CD4-positive, alpha-beta T cell (primary cell): ENCODE measurements at regions not wholly inside any gene's neighbourhood (a gene's known extent, or its start where the extent isn't known, plus 50 kb on each side); places are given as distances from the start of the nearest gene placed in this dataset.
"Not testable (repeated sequence)": the region's sequence is repeated elsewhere in the genome, so short reads cannot be mapped to it uniquely, and the experiment has no call there.

Source experiments
- ATAC-seq: fragments of 200-7000 bp; cut with Tn5 transposase; one replicate; pipeline ENCODE4 v1.10.0; 2022; ENCODE audit warnings: mild to moderate bottlenecking; ENCODE audit not compliant: poor library complexity
- CTCF ChIA-PET: fragments of 350-600 bp; sonication (Branson Sonifier 250); formaldehyde crosslinking; loops from one replicate; lab custom pipeline; 2021; ENCODE audit warnings: antibody characterized with exemption, inconsistent platforms; lab: Charles Lee
- POLR2A ChIA-PET: fragments of 350-600 bp; sonication (Branson Sonifier 250); formaldehyde crosslinking; loops from one replicate; lab custom pipeline; 2021; ENCODE audit warnings: antibody characterized with exemption, inconsistent platforms; lab: Charles Lee
- DNase-seq, 14 experiments: peaks; one replicate each; pipeline ENCODE4 v3.0.0-alpha.2; 2013 to 2020; ENCODE audit warnings: mixed read lengths in 2 of 14
- H3K27ac ChIP-seq, 2 donors: one replicate each; pipeline versions ENCODE4 v1.5.1 to v1.7.0; 2013; ENCODE audit warnings: low read length in 2 of 2, low read depth in 1 of 2, mild to moderate bottlenecking in 1 of 2
- H3K27me3 ChIP-seq, 2 experiments: 1 replicate in 1 of 2; 2 replicates in 1 of 2; pipeline versions ENCODE4 v1.6.1 to v1.7.0; 2013; ENCODE audit warnings: low read length in 2 of 2, control low read depth in 1 of 2, mild to moderate bottlenecking in 1 of 2, moderate library complexity in 1 of 2; ENCODE audit not compliant: insufficient read depth in 2 of 2, control insufficient read depth in 1 of 2
- H3K36me3 ChIP-seq: one replicate; pipeline ENCODE4 v1.6.1; 2013; ENCODE audit warnings: low read length, control low read depth; ENCODE audit not compliant: insufficient read depth
- H3K4me1 ChIP-seq: one replicate; pipeline ENCODE4 v1.6.1; 2013; ENCODE audit warnings: low read length, control low read depth; ENCODE audit not compliant: insufficient read depth
- H3K4me3 ChIP-seq: one replicate; pipeline ENCODE4 v1.5.1; 2013; ENCODE audit warnings: mild to moderate bottlenecking, low read length, moderate library complexity
- H3K9me3 ChIP-seq, 2 experiments: 1 replicate in 1 of 2; 2 replicates in 1 of 2; pipeline versions ENCODE4 v1.6.1 to v1.7.0; 2013; ENCODE audit warnings: low read length in 2 of 2, mild to moderate bottlenecking in 2 of 2, control low read depth in 1 of 2, moderate library complexity in 1 of 2; ENCODE audit not compliant: control insufficient read depth in 1 of 2, insufficient read depth in 1 of 2
- H3K27ac Mint-ChIP-seq: one replicate; pipeline ENCODE4 v1.8.0; 2020; ENCODE audit warnings: mixed read lengths
- H3K27me3 Mint-ChIP-seq: one replicate; pipeline ENCODE4 v1.8.0; 2021; ENCODE audit warnings: mixed read lengths
- H3K36me3 Mint-ChIP-seq: one replicate; pipeline ENCODE4 v1.8.0; 2021; ENCODE audit warnings: low read depth, mixed read lengths
- H3K4me1 Mint-ChIP-seq: one replicate; pipeline ENCODE4 v1.8.0; 2021; ENCODE audit warnings: low read depth, mixed read lengths
- H3K4me3 Mint-ChIP-seq: one replicate; pipeline ENCODE4 v1.8.0; 2020; ENCODE audit warnings: mild to moderate bottlenecking, mixed read lengths
- H3K9me3 Mint-ChIP-seq: one replicate; pipeline ENCODE4 v1.8.0; 2020; ENCODE audit warnings: mixed read lengths
- CTCF ChIP-seq: fragments of 200-600 bp; IDR thresholded peaks from one replicate; pipeline ENCODE4 v1.8.0; 2022; ENCODE audit warnings: antibody characterized with exemption, mild to moderate bottlenecking
- intact Hi-C, 2 experiments: fragments of 100-400 bp; cut with DNase I in 1 of 2; cut with micrococcal nuclease in 1 of 2; formaldehyde crosslinking; loops; one replicate each; pipeline versions ENCODE4 v1.15.1 to v1.9.0; 2023 to 2025; cut with DNase I, micrococcal nuclease

GRCh38 chr4:179165000-179165738 is 1722.9 kb upstream of the AGA start:
- DNase-seq, result no peak
- H3K27me3 ChIP-seq, result no peaks in the 10 kb centered on the region
- no peak overlapping the region for H3K27ac ChIP-seq
- Mint-ChIP-seq H3K27ac (no peak overlapping the region), H3K9me3 (peaks cover 14% of the 10 kb centered on the region), H3K4me1 (no peaks in the 10 kb centered on the region), H3K27me3 (no peaks in the 10 kb centered on the region), H3K4me3 (no peak overlapping the region), H3K36me3 (no peaks in the 10 kb centered on the region)
- H3K4me1 ChIP-seq, result no peaks in the 10 kb centered on the region
- TF ChIP-seq CTCF, result no peak
- ChIA-PET POLR2A (no interaction called here), CTCF (no interaction called here)
- peaks cover 0 to 9% of the 10 kb centered on the region in 2 experiments for H3K9me3 ChIP-seq
- no peak for ATAC-seq
- no peak overlapping the region for H3K4me3 ChIP-seq
- intact Hi-C loops, result no loop called here
- no peaks in the 10 kb centered on the region for H3K36me3 ChIP-seq

DNA sequence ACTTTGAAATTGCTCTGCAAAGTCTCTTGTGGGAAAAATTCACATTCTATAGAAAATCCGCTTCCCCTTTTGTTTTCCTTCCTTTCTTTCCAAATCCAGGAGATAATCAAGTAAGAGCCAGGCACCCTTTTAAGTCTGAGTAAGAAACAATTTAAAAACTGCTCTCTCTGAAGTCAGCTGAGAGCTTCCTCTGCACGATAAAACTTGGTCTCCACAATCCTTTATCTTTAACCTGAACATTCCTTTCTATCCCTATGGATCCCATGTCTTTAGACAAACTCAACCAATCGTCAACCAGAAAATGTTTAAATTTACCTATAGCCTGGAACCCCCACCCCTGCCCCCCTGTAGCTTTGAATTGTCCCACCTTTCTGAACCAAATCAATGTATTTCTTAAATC is 1723.6 kb upstream of the AGA start:
- Histone ChIP-seq H3K36me3 (no peaks in the 10 kb centered on the region), H3K4me1 (no peaks in the 10 kb centered on the region), H3K27ac (no peak overlapping the region), H3K27me3 (no peaks in the 10 kb centered on the region), H3K4me3 (no peak overlapping the region), H3K9me3 (peaks cover 0 to 6% of the 10 kb centered on the region in 2 experiments)
- CTCF ChIA-PET, result no interaction called here
- H3K27ac Mint-ChIP-seq, result no peak overlapping the region
- peaks cover 14% of the 10 kb centered on the region for H3K9me3 Mint-ChIP-seq
- H3K27me3 Mint-ChIP-seq, result no peaks in the 10 kb centered on the region
- DNase-seq (no peak), ATAC-seq (no peak)
- intact Hi-C loops, result no loop called here
- no peaks in the 10 kb centered on the region for H3K36me3 Mint-ChIP-seq
- no peak for TF ChIP-seq CTCF
- POLR2A ChIA-PET, result no interaction called here
- H3K4me1 Mint-ChIP-seq, result no peaks in the 10 kb centered on the region
- H3K4me3 Mint-ChIP-seq, result no peak overlapping the region

DNA sequence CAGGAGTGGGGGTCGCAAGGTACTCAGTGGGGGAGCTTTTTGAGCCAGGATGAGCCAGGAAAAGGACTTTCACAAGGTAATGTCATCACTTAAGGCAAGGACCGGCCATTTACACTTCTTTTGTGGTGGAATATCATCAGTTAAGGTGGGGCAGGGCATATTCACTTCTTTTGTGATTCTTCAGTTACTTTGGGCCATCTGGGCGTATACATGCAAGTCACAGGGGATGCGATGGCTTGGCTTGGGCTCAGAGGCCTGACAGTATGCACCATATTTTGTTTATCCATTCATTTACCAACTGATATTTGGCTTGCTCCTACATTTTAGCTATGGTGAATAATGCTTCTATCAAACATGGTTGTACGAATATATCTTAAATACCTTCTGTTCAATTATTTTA is 1728.1 kb upstream of the AGA start:
- H3K4me3 Mint-ChIP-seq, DNase-seq, H3K27me3 ChIP-seq, intact Hi-C loops, H3K27ac Mint-ChIP-seq, H3K4me3 ChIP-seq, H3K27ac ChIP-seq, H3K9me3 ChIP-seq, H3K27me3 Mint-ChIP-seq, POLR2A ChIA-PET, CTCF ChIA-PET, H3K4me1 ChIP-seq, H3K36me3 ChIP-seq, H3K36me3 Mint-ChIP-seq, H3K4me1 Mint-ChIP-seq, ATAC-seq: not testable (repeated sequence)
- peaks cover 16% of the 10 kb centered on the region for H3K9me3 Mint-ChIP-seq

DNA sequence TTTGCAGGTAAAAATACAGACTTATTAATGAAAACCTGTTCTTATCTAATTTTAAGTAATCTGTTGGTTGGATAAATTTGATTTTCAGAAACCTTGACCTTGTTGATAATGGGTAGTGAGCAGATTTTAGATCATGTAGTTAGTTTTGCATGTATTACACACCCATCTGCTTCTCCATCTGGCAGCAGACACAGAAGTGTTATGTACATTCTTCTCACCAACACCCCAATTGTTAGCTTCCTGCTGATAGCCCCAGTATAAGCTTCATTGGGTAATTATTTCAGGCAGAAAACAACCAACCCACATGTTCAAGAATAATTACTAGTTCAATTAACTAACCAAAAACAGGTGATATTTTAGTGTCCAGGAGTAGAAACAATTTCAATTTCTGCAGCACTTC is 1740.5 kb upstream of the AGA start:
- CTCF ChIA-PET, result no interaction called here
- Histone ChIP-seq H3K4me3 (no peak overlapping the region), H3K9me3 (peaks cover 0 to 4% of the 10 kb centered on the region in 2 experiments), H3K36me3 (no peaks in the 10 kb centered on the region), H3K27ac (no peak overlapping the region), H3K4me1 (no peaks in the 10 kb centered on the region), H3K27me3 (no peaks in the 10 kb centered on the region)
- no peak for TF ChIP-seq CTCF
- no peak for ATAC-seq
- POLR2A ChIA-PET, result no interaction called here
- Mint-ChIP-seq H3K27me3 (no peaks in the 10 kb centered on the region), H3K27ac (no peak overlapping the region), H3K4me3 (no peak overlapping the region), H3K36me3 (no peaks in the 10 kb centered on the region), H3K4me1 (no peaks in the 10 kb centered on the region), H3K9me3 (peaks cover 2% of the 10 kb centered on the region)
- intact Hi-C loops, result no loop called here
- no peak for DNase-seq
